Hepatocyte (in vitro differentiated cells): ENCODE measurements at regions not wholly inside any gene's neighbourhood (a gene's known extent, or its start where the extent isn't known, plus 50 kb on each side); places are given as distances from the start of the nearest gene placed in this dataset.

Experiments
- DNase-seq: peaks from one replicate; pipeline ENCODE4 v3.0.0-alpha.2; 2016; ENCODE audit warnings: low spot score
- H2AFZ ChIP-seq: fragments of 200-600 bp; sonication (generic); 2 replicates; pipeline ENCODE4 v1.6.0; 2016; ENCODE audit warnings: antibody characterized with exemption, mild to moderate bottlenecking
- H3K27ac ChIP-seq: fragments of 200-600 bp; sonication (generic); 2 replicates; pipeline ENCODE4 v1.5.1; 2016; ENCODE audit warnings: mild to moderate bottlenecking
- H3K27me3 ChIP-seq: fragments of 200-600 bp; sonication (generic); 2 replicates; pipeline ENCODE4 v1.6.1; 2016
- H3K36me3 ChIP-seq: fragments of 200-600 bp; sonication (generic); replicated peaks from 2 replicates; pipeline ENCODE4 v1.5.1; 2016; ENCODE audit warnings: low read depth; ENCODE audit not compliant: insufficient read depth
- H3K4me1 ChIP-seq: fragments of 200-600 bp; sonication (generic); 2 replicates; pipeline ENCODE4 v1.5.1; 2016; ENCODE audit warnings: mild to moderate bottlenecking, moderate library complexity; ENCODE audit not compliant: insufficient read depth
- H3K4me2 ChIP-seq: fragments of 200-600 bp; sonication (generic); 2 replicates; pipeline ENCODE4 v1.6.0; 2016
- H3K4me3 ChIP-seq: fragments of 200-600 bp; sonication (generic); 2 replicates; pipeline ENCODE4 v1.5.1; 2016; ENCODE audit warnings: mild to moderate bottlenecking
- H3K79me2 ChIP-seq: fragments of 200-600 bp; sonication (generic); 2 replicates; pipeline ENCODE4 v1.6.0; 2017; ENCODE audit warnings: mild to moderate bottlenecking
- H3K9me2 ChIP-seq: fragments of 200-600 bp; sonication (generic); replicated peaks from 2 replicates; pipeline ENCODE4 v1.6.0; 2017; ENCODE audit warnings: mild to moderate bottlenecking; ENCODE audit not compliant: insufficient read depth
- H3K9me3 ChIP-seq: fragments of 200-600 bp; sonication (generic); 2 replicates; pipeline ENCODE4 v1.5.1; 2016; ENCODE audit warnings: low read depth, mild to moderate bottlenecking
- H4K20me1 ChIP-seq: fragments of 200-600 bp; sonication (generic); 2 replicates; pipeline ENCODE4 v1.6.0; 2016; ENCODE audit warnings: mild to moderate bottlenecking; ENCODE audit not compliant: insufficient read depth, poor library complexity, severe bottlenecking
- EZH2 ChIP-seq: fragments of 200-600 bp; sonication (generic); IDR thresholded peaks from 2 replicates; pipeline ENCODE4 v1.6.1; 2016; ENCODE audit warnings: antibody characterized with exemption, mild to moderate bottlenecking, borderline replicate concordance
- EZH2phosphoT487 ChIP-seq: fragments of 200-600 bp; sonication (generic); IDR thresholded peaks from one replicate; pipeline ENCODE4 v1.6.1; 2018; ENCODE audit warnings: antibody characterized with exemption, mild to moderate bottlenecking, low read depth, moderate library complexity; ENCODE audit not compliant: unreplicated experiment, severe bottlenecking
- WGBS: methylation state at CpG from one replicate; pipeline ENCODE4 v1.1.6; 2016; ENCODE audit warnings: low lambda C conversion rate; ENCODE audit errors: missing lambda C conversion rate; 5-methylcytosine and 5-hydroxymethylcytosine counted together
- TF ChIP-seq, protein P1 (sequence below): fragments of 200-600 bp; sonication (generic); IDR thresholded peaks from 2 replicates; pipeline ENCODE4 v1.5.1; 2016; ENCODE audit warnings: antibody characterized with exemption, mild to moderate bottlenecking; ENCODE audit not compliant: poor library complexity

- no peaks in the 10 kb centered on the region for H3K9me2 ChIP-seq
- no peak overlapping the region for H3K4me3 ChIP-seq
- H3K27ac ChIP-seq, result no peak overlapping the region
- no peaks in the 10 kb centered on the region for H3K9me3 ChIP-seq
- no peaks in the 10 kb centered on the region for H4K20me1 ChIP-seq
- no peak overlapping the region for H2AFZ ChIP-seq
- TF ChIP-seq, protein P1, sequence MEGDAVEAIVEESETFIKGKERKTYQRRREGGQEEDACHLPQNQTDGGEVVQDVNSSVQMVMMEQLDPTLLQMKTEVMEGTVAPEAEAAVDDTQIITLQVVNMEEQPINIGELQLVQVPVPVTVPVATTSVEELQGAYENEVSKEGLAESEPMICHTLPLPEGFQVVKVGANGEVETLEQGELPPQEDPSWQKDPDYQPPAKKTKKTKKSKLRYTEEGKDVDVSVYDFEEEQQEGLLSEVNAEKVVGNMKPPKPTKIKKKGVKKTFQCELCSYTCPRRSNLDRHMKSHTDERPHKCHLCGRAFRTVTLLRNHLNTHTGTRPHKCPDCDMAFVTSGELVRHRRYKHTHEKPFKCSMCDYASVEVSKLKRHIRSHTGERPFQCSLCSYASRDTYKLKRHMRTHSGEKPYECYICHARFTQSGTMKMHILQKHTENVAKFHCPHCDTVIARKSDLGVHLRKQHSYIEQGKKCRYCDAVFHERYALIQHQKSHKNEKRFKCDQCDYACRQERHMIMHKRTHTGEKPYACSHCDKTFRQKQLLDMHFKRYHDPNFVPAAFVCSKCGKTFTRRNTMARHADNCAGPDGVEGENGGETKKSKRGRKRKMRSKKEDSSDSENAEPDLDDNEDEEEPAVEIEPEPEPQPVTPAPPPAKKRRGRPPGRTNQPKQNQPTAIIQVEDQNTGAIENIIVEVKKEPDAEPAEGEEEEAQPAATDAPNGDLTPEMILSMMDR, result no peak
- TF ChIP-seq EZH2 (no peak), EZH2phosphoT487 (no peak)
- H3K4me2 ChIP-seq, result no peak overlapping the region
- H3K27me3 ChIP-seq, result no peaks in the 10 kb centered on the region
- H3K79me2 ChIP-seq, result no peaks in the 10 kb centered on the region
- no peak for DNase-seq
- 48% methylated on average over 2 of the region's 2 CpGs for WGBS
- no peaks in the 10 kb centered on the region for H3K4me1 ChIP-seq
- no peaks in the 10 kb centered on the region for H3K36me3 ChIP-seq
Measured at GRCh38 chr21:17422931-17423330, 89.9 kb upstream of the CXADR start.

DNA sequence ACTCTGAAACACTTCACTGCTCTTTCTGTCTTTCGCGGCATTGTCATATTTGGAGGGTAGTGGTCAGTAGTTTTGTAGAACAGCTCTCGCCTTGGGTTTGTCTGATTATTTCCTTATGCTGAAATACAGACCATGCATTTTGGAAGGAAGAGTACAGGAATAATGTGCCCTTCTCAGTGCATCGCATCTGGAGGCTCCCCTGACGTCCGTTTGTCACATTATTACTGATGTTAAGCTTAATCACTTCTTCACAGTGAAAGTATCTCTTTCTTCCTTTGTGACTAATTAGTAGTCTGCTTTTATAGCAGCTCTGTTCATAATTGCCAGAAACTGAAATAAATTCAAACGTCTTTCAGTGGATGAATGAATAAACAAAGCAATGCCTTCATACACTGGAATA, 85.7 kb upstream of the CXADR start:
- no peaks in the 10 kb centered on the region for H3K9me2 ChIP-seq
- no peaks in the 10 kb centered on the region for H3K79me2 ChIP-seq
- no peak overlapping the region for H3K27ac ChIP-seq
- H3K4me1 ChIP-seq, result no peaks in the 10 kb centered on the region
- no peak overlapping the region for H3K4me3 ChIP-seq
- 79% methylated on average over 7 of the region's 7 CpGs for WGBS
- no peak overlapping the region for H3K4me2 ChIP-seq
- H2AFZ ChIP-seq, result no peak overlapping the region
- no peaks in the 10 kb centered on the region for H3K36me3 ChIP-seq
- no peaks in the 10 kb centered on the region for H4K20me1 ChIP-seq
- no peaks in the 10 kb centered on the region for H3K27me3 ChIP-seq
- H3K9me3 ChIP-seq, result no peaks in the 10 kb centered on the region
- no peak for DNase-seq
- no peak for TF ChIP-seq EZH2
- no peak for TF ChIP-seq EZH2phosphoT487
- TF ChIP-seq, protein P1, result no peak

DNA sequence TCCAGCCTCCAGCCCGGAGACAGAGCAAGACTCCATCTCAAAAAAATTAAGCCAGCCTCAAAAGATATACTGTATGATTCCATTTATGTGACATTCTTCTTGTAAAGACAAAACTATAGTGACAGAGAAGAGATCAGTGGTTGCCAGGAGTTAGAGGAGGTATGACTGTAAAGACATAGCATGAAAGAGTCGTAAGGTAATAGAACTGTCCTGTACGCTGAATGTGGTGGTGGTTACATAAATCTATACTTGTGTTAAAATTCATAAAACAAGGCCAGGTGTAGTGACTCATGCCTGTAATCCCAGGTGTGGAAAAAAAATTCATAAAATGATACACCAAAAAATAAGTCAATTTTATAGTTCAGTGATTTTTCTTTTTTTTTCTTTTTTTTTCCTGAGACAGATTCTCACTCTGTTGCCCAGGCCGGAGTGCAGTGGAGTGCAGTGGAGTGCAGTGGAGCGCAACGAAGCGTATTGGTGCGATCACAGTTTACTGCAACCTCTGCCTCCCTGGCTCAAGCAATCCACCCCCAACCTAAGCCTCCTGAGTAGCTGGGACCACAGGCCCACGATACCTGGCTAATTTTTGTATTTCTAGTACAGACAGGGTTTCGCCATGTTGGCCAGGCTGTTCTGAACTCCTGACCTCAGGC, 84.9 kb upstream of the CXADR start:
- Histone ChIP-seq H3K9me2 (no peaks in the 10 kb centered on the region), H3K27me3 (no peaks in the 10 kb centered on the region), H4K20me1 (no peaks in the 10 kb centered on the region), H3K9me3 (no peaks in the 10 kb centered on the region), H2AFZ (no peak overlapping the region), H3K79me2 (no peaks in the 10 kb centered on the region), H3K4me2 (no peak overlapping the region), H3K4me3 (no peak overlapping the region), H3K27ac (no peak overlapping the region), H3K36me3 (no peaks in the 10 kb centered on the region), H3K4me1 (no peaks in the 10 kb centered on the region)
- TF ChIP-seq, protein P1, result no peak
- TF ChIP-seq EZH2phosphoT487 (no peak), EZH2 (no peak)
- no peak for DNase-seq
- 89% methylated on average over 10 of the region's 10 CpGs for WGBS
